Left ventricle myocardium inferior (tissue), 1 donor: ENCODE measurements at regions not wholly inside any gene's neighbourhood (a gene's known extent, or its start where the extent isn't known, plus 50 kb on each side); places are given as distances from the start of the nearest gene placed in this dataset.

Source experiments
- DNase-seq: peaks from one replicate; pipeline ENCODE4 v3.0.0-alpha.2; 2020
- H3K27ac ChIP-seq: fragments of 200-600 bp; replicated peaks from 2 replicates; pipeline ENCODE4 v1.8.0; 2021
- H3K27me3 ChIP-seq: fragments of 200-600 bp; 2 replicates; pipeline ENCODE4 v1.8.0; 2021; ENCODE audit warnings: low read depth
- H3K36me3 ChIP-seq: fragments of 200-600 bp; 2 replicates; pipeline ENCODE4 v1.8.0; 2021
- H3K4me1 ChIP-seq: fragments of 200-600 bp; 2 replicates; pipeline ENCODE4 v1.8.0; 2021
- H3K4me3 ChIP-seq: fragments of 200-600 bp; 2 replicates; pipeline ENCODE4 v1.8.0; 2021; ENCODE audit warnings: mild to moderate bottlenecking, moderate library complexity
- H3K9me3 ChIP-seq: fragments of 200-600 bp; replicated peaks from 2 replicates; pipeline ENCODE4 v1.8.0; 2021
- intact Hi-C: fragments of 100-400 bp; cut with micrococcal nuclease; formaldehyde crosslinking; loops from one replicate; pipeline ENCODE4 v1.11.0; 2022
- TF ChIP-seq, protein P1 (sequence below): fragments of 200-600 bp; IDR thresholded peaks from 2 replicates; pipeline ENCODE4 v1.8.0; 2021; ENCODE audit warnings: antibody characterized with exemption, mild to moderate bottlenecking, borderline replicate concordance
- donor health status: DM: no; HTN: yes; CAD: no; lungs with severe emphysema.

- no peak for DNase-seq
- Histone ChIP-seq H3K9me3 (no peaks in the 10 kb centered on the region), H3K27me3 (peaks cover 21% of the 10 kb centered on the region), H3K27ac (no peak overlapping the region), H3K4me3 (no peak overlapping the region), H3K4me1 (no peaks in the 10 kb centered on the region), H3K36me3 (no peaks in the 10 kb centered on the region)
- intact Hi-C loops: no loop called here
- TF ChIP-seq, protein P1, sequence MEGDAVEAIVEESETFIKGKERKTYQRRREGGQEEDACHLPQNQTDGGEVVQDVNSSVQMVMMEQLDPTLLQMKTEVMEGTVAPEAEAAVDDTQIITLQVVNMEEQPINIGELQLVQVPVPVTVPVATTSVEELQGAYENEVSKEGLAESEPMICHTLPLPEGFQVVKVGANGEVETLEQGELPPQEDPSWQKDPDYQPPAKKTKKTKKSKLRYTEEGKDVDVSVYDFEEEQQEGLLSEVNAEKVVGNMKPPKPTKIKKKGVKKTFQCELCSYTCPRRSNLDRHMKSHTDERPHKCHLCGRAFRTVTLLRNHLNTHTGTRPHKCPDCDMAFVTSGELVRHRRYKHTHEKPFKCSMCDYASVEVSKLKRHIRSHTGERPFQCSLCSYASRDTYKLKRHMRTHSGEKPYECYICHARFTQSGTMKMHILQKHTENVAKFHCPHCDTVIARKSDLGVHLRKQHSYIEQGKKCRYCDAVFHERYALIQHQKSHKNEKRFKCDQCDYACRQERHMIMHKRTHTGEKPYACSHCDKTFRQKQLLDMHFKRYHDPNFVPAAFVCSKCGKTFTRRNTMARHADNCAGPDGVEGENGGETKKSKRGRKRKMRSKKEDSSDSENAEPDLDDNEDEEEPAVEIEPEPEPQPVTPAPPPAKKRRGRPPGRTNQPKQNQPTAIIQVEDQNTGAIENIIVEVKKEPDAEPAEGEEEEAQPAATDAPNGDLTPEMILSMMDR: no peak
Measured at GRCh38 chr1:213666922-213667321, 320.9 kb upstream of the PROX1 start.

DNA sequence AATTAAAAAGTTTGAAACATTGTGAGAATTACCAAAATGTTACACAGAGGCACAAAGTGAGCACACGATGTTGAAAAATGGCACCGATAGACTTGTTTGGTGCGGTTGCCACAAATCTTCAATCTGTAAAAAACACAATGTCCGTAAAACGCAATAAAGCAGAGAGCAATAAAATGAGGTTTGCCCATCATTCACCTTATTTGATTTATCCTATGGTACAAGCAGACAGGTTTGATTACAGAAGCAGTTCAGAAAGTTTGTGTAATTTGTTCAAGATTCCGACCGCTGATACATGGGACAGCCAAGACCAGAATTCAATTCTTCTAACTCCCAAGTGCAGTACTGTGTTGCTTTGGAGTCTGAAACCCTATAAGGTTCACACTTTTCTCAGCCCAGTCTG lies 318.3 kb upstream of the PROX1 start:
- Histone ChIP-seq H3K4me1 (no peaks in the 10 kb centered on the region), H3K4me3 (no peak overlapping the region), H3K27ac (no peak overlapping the region), H3K36me3 (no peaks in the 10 kb centered on the region), H3K9me3 (no peaks in the 10 kb centered on the region), H3K27me3 (peaks cover 2% of the 10 kb centered on the region)
- intact Hi-C loops: no loop called here
- DNase-seq: no peak
- TF ChIP-seq, protein P1: no peak

DNA sequence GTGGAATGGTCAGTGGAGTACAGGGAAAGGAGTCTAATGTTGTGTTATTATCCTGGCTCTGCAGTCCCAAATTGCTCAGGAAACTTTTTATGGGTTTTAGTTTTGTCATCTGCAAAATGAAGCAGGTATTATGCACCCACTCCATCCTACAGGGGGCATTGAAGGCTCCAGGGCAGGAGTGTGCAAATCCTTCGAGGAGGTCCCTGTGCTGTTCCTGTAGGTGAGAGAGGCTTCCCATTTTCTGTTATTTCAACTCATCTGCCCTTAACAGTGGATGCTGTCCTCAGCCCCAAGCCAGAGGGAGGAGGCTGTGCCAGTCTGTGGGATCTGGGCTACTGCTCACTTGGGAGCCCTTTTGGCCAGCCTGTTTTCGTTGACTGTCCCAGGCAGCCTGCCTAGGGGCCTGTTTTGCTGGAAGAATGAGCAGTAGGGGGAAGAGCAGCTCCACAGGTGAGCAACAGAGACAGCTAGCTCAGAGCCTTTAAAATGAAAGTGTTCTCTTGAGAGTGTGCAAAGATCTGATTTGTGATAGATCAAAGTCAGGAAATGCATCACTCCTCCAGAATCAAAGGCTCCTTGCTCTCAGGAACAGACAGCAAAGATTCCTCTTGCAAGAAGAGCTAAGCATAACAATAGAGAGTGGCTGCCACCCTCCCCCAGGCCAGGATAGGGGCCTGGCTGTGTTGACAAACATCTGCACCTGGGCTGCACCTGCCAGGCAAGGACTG lies 317.6 kb upstream of the PROX1 start:
- H3K36me3 ChIP-seq: no peaks in the 10 kb centered on the region
- H3K27ac ChIP-seq: no peak overlapping the region
- intact Hi-C loops: no loop called here
- peaks cover 1% of the 10 kb centered on the region for H3K27me3 ChIP-seq
- DNase-seq: no peak
- no peak overlapping the region for H3K4me3 ChIP-seq
- no peaks in the 10 kb centered on the region for H3K9me3 ChIP-seq
- H3K4me1 ChIP-seq: no peaks in the 10 kb centered on the region
- TF ChIP-seq, protein P1: no peak

DNA sequence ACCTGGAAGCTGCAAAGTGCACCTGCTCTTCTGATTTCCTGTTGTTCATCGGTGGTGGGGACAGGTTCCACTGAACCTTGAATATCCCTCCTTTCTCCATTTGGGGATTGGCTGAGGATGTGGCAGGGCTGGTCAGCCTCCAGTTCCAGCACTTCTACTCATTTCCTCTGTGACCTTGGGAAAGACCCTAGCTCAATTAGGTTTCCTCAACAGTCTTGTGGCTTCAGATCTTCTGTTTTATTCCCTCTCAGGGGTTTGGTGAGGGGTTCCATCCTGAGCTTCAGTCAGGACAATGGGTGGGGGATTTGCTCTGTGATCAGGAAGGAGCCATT lies 317.1 kb upstream of the PROX1 start:
- Histone ChIP-seq H3K27me3 (peaks cover 6% of the 10 kb centered on the region), H3K4me3 (no peak overlapping the region), H3K36me3 (no peaks in the 10 kb centered on the region), H3K27ac (no peak overlapping the region), H3K9me3 (no peaks in the 10 kb centered on the region), H3K4me1 (no peaks in the 10 kb centered on the region)
- intact Hi-C loops: no loop called here
- DNase-seq: no peak
- TF ChIP-seq, protein P1: no peak

DNA sequence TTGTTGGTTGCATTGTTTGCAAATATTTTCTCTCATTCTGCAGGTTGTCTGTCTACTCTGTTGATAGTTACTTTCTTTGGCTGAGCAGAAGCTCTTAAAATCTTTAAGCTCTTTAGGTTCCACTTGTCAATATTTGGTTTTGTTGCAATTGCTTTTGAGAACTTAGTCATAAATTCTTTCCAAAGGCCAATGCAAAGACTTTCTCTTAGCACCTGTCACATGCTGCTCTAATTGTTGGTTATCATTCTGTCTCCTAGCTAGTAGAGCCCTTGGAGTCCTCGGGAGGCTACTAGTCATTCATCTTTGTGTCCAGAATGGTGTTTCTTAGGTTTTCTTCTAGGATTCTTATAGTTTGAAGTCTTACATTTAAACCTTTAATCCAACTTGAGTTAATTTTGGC lies 312.7 kb upstream of the PROX1 start:
- intact Hi-C loops: no loop called here
- DNase-seq: no peak
- H3K27me3 ChIP-seq: peaks cover 14% of the 10 kb centered on the region
- no peak overlapping the region for H3K4me3 ChIP-seq
- H3K9me3 ChIP-seq: no peaks in the 10 kb centered on the region
- H3K27ac ChIP-seq: no peak overlapping the region
- no peaks in the 10 kb centered on the region for H3K36me3 ChIP-seq
- TF ChIP-seq, protein P1: no peak
- no peaks in the 10 kb centered on the region for H3K4me1 ChIP-seq
